HepG2 (cell line): ENCODE measurements at regions not wholly inside any gene's neighbourhood (a gene's known extent, or its start where the extent isn't known, plus 50 kb on each side); places are given as distances from the start of the nearest gene placed in this dataset.

Source experiments
- BHLHE40 ChIP-seq: IDR thresholded peaks from 2 replicates; pipeline ENCODE4 v1.6.1; 2011; ENCODE audit warnings: low read length, improper control_type of control experiment
- NCOA2 ChIP-seq: sonication (generic); formaldehyde crosslinking; IDR thresholded peaks from 2 replicates; pipeline ENCODE4 v1.8.0; 2022; ENCODE audit warnings: inconsistent platforms
- ZNF407 ChIP-seq: sonication (generic); formaldehyde crosslinking; IDR thresholded peaks from one replicate; pipeline ENCODE4 v1.5.1; 2020; ENCODE audit warnings: mild to moderate bottlenecking, missing genetic modification reagents; ENCODE audit errors: not compliant biosample characterization
- ZNF710 ChIP-seq: sonication (generic); formaldehyde crosslinking; IDR thresholded peaks from 2 replicates; pipeline ENCODE4 v1.5.0; 2020; ENCODE audit warnings: mild to moderate bottlenecking, missing genetic modification reagents, borderline replicate concordance
- ZNF788 ChIP-seq: sonication (generic); formaldehyde crosslinking; IDR thresholded peaks from 2 replicates; pipeline ENCODE4 v1.5.0; 2020; ENCODE audit warnings: mild to moderate bottlenecking, missing genetic modification reagents, borderline replicate concordance
- TF ChIP-seq, protein P1 (sequence below), 2 experiments: fragments of 450-650 bp in 1 of 2; sonication (generic) in 1 of 2; formaldehyde crosslinking in 1 of 2; IDR thresholded peaks; 2 replicates each; pipeline versions ENCODE4 v1.6.1 to v1.8.0; 2016 to 2022; ENCODE audit warnings: antibody characterized with exemption in 1 of 2, mild to moderate bottlenecking in 1 of 2, missing genetic modification reagents in 1 of 2

- TF ChIP-seq, protein P1, sequence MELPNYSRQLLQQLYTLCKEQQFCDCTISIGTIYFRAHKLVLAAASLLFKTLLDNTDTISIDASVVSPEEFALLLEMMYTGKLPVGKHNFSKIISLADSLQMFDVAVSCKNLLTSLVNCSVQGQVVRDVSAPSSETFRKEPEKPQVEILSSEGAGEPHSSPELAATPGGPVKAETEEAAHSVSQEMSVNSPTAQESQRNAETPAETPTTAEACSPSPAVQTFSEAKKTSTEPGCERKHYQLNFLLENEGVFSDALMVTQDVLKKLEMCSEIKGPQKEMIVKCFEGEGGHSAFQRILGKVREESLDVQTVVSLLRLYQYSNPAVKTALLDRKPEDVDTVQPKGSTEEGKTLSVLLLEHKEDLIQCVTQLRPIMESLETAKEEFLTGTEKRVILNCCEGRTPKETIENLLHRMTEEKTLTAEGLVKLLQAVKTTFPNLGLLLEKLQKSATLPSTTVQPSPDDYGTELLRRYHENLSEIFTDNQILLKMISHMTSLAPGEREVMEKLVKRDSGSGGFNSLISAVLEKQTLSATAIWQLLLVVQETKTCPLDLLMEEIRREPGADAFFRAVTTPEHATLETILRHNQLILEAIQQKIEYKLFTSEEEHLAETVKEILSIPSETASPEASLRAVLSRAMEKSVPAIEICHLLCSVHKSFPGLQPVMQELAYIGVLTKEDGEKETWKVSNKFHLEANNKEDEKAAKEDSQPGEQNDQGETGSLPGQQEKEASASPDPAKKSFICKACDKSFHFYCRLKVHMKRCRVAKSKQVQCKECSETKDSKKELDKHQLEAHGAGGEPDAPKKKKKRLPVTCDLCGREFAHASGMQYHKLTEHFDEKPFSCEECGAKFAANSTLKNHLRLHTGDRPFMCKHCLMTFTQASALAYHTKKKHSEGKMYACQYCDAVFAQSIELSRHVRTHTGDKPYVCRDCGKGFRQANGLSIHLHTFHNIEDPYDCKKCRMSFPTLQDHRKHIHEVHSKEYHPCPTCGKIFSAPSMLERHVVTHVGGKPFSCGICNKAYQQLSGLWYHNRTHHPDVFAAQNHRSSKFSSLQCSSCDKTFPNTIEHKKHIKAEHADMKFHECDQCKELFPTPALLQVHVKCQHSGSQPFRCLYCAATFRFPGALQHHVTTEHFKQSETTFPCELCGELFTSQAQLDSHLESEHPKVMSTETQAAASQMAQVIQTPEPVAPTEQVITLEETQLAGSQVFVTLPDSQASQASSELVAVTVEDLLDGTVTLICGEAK (IDR thresholded peaks at IDR 0.05) = no peak
- TF ChIP-seq, protein P1 (CRISPR knock-in tag; IDR thresholded peaks at IDR 0.05) = peak; percentile 66; the same call in 1 of the 2 replicates
- TF ChIP-seq ZNF710 = peak; percentile 90; the same call in 1 of the 2 replicates
- TF ChIP-seq ZNF788 (CRISPR knock-in tag) = peak; percentile 83; the same call in 1 of the 2 replicates
- TF ChIP-seq BHLHE40 = peak; percentile 53; the same call in 1 of the 2 replicates
- TF ChIP-seq ZNF407 (CRISPR knock-in tag) = peak; percentile 39
- peak; percentile 98 for TF ChIP-seq NCOA2 (CRISPR knock-in tag)
Measured at GRCh38 chr20:53800883-53801604, 207.4 kb upstream of the ZNF217 start (continued).
